HG03520 (cell line): ENCODE measurements at regions not wholly inside any gene's neighbourhood (a gene's known extent, or its start where the extent isn't known, plus 50 kb on each side); places are given as distances from the start of the nearest gene placed in this dataset.

Experiments used
- ATAC-seq: cut with Tn5 transposase; IDR thresholded peaks from one replicate; pipeline ENCODE4 v1.9.1; 2021; ENCODE audit warnings: mild to moderate bottlenecking, moderate library complexity; ENCODE audit not compliant: unreplicated experiment

- no peak for ATAC-seq
Observed at GRCh38 chr1:224486801-224487583, 52.4 kb upstream of the WDR26 start.

GRCh38 chr1:224488806-224489499 is 54.4 kb upstream of the WDR26 start:
- ATAC-seq = no peak

GRCh38 chr1:224489534-224490365 is 55.2 kb upstream of the WDR26 start:
- ATAC-seq = no peak

DNA sequence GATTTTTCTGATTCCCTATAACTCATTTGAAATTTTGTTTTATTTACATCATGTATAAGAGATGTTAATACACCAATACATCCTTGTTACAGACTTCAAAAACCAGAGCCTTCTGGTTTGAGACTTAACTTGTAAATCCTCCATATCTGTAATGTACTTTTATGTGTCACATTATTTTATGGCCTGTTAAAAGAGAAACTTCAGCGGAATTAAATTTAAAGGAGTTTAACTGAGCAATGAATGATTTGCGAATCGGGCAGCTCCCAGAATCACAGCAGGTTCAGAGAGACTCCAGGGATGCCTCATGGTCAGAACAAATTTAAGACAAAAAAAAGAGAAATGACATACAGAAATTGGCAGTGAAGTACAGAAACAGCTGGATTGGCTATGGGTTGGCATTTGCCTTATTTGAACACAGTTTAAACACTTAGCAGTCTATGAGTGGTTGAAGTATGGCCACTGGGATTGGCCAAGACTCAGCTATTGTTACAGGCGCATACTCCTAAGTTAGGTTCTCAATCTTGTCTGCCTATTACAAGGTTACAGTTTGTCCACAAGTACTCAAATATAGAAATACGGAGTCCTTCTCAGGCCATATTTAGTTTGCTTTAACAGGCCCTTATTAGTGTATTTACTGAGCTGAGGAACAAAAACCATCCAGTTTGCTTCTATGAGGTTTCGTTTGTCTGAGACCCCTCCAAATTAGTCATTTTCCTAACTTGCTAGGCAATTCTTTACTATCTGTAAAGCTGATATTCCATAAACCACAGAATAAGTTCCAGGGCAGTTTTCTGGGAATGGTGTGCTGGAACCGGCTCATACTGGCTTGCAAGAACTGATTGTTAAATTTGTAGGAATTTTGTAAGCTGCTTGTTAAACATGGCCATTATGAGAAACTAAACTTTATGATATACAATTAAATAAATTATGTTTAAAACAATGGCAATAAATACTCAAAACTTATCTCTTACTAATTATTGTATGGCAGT is 56.2 kb upstream of the WDR26 start:
- no peak for ATAC-seq

DNA sequence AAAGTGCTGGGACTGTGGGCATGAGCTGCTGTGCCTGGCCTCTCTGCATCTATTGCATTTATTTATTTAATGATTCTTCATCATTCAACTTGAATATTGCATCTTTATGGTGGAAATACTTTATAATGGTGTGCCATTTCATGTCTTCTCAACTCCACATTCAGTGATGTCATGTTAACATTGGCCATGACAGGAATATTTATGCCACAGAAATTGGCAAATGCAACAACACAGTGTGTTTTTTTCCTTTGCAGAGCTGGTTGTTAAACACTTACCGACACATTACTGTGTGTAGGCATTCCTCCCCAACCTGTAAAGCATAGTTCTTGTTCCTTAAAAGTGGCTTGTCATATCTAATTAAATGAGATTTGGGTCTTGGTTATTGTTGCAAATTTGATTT is 57.4 kb upstream of the WDR26 start:
- ATAC-seq = no peak

GRCh38 chr1:224492632-224493031 is 58.0 kb upstream of the WDR26 start:
- ATAC-seq = no peak

DNA sequence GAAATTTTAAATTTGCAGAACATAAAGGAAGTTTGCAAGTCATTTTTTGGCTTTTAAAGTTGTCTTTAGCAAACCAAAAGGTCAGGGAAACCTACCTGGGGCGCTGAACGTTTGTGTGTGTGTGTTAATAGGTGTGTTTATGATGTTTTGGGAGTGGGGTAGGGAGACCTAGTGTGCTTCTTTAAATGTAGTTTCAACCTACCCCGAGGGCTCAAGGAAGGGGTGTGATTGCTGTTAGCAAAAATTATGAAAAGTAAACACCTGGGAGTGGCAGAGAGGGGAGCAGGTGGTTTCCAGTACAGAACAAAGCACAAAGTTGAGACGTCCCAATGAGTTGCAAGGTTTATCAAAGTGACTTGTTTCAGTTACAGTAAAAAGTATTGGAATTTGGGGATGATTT is 58.7 kb upstream of the WDR26 start:
- no peak for ATAC-seq

DNA sequence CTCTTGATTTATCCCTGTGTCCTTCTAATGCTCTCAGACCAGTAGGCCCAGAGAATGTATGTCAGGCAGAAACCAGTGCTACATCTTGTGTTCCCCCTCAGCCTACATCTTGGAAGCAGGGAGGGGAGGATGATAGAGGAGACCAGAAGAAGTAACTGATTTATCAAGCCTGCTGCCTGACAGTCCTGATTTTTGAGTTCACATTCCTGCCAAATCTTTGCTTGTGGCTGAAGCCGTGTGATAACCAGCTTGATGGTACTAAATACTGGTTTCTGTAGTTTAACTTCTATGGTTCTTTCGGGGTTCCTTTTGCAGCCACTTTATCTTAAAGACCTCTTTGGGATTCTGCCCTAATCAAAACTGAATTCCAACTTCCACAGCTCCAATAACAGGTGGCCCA is 59.7 kb upstream of the WDR26 start:
- no peak for ATAC-seq

GRCh38 chr1:224495866-224496265 is 61.3 kb upstream of the WDR26 start:
- no peak for ATAC-seq

GRCh38 chr1:224496826-224497225 is 62.2 kb upstream of the WDR26 start:
- ATAC-seq = no peak

GRCh38 chr1:224497714-224498573 is 63.3 kb upstream of the WDR26 start:
- ATAC-seq = peak; percentile 99

DNA sequence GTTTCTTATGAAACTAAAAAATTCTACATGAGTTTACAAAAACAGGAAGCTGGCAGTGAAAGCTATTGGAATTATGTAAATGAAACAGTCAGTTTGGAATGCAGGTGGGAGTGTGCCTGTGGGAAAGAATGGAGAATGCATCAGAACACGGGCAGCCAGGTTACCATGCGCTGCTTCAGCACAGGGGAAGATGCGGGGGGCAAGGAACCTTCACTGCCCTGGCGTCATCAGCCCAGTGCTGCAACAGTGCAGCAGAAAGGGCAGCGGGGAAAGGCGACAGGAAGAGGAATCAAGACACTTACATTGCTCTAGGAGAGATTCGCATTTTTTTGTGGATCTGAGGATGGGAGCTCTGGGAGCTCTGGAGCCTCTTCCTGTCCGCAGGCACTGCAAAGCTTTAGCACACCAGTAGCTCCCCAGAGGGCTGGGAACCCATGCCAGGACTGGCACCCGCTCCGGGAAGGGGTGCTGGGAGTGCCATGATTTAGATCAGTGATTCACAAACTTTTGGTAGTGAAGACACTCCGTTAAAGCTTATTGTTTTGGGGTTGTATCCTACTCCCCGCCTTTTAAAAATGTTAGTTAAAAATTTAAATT is 64.1 kb upstream of the WDR26 start:
- ATAC-seq = no peak

DNA sequence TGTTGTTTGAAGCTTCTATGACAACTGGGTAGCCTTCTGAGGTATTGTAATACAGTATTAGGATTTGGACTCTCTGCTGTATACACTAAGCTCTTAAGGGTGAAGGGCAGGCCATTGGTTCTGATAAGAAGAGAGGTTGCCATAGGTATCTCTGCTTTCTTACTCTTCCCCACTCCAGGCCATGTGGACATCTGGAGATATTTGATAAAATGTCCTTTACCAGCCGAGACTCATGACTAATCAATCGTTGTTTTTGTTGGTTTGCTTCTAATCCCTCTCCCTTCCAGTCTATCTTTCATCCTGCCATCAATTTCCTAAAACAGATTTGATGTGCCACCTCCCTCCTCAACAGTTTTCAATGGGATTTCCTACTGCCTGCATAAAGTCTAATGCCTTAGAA is 64.6 kb upstream of the WDR26 start:
- ATAC-seq = no peak

DNA sequence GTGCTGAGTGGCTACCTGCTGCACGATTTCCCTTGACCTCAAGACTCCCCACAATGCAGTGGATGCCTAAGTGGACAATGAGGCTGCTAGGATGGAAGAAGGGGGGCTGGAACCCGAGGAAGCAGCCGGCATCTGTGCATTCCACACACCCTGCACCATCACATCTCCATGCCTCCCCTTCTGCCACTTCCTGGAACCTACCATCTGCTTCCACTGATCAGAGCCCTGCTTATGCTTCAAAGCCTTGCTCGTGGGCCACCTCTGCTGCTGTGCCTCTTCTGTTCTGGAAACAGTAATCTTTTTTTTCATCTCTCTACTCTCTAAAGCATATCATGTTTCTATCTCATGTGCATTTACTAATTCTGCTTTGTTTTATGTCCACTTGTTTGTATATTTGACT is 66.2 kb upstream of the WDR26 start:
- ATAC-seq = no peak

GRCh38 chr1:224501836-224502235 is 67.2 kb upstream of the WDR26 start:
- ATAC-seq = no peak

GRCh38 chr1:224502459-224503160 is 68.0 kb upstream of the WDR26 start:
- no peak for ATAC-seq

DNA sequence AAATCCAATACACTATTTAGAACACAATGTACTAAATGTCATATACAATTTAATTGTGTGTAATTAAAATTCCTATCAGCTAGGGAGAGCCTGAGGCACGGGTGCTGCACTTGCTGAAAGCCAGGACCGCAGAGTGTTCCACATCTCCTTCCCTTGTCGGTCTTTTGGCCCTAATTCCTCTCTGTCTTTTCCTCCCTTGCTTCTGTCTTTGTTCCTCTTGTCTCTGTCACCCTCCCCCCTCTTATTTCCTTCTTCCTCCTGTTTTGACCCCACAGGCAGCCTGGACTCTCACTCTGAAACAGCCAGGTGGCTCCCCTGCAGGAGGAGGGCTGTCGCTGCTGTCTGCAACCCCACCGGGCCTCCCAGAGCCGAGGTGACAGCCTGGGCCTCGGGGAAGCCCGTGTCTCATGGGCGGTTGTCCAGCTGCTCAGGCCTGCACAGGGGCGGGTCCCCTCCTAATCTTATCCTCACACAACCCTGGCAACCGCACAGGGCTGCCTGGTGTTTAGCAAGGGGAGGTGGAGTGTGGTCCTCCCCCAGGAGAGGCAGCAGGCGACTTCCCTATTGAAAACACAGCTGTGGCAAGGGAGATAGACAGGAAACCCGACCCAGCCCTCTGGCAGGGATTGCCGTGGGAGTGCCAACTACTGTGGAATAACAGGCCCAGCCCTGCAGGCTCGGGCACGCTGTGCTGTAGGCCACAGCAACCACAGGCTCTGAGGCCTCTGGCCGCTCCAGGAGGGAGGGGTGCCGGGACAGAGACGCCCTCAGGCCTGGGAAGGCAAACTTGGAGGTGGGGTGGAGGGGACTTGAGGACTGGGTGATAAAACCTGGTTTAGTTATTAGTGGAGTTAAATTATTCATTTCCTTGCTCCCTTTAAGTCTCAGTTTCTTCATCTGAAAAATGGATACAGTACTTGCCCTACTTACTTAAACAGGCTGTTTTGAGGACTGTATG is 68.8 kb upstream of the WDR26 start:
- peak; percentile 94 for ATAC-seq
